Mononuclear cell (primary cell): ENCODE measurements at regions not wholly inside any gene's neighbourhood (a gene's known extent, or its start where the extent isn't known, plus 50 kb on each side); places are given as distances from the start of the nearest gene placed in this dataset.

ENCODE experiments used
- H3K27me3 ChIP-seq: 2 replicates; pipeline ENCODE4 v1.6.0; 2011; ENCODE audit warnings: low read length, control low read depth; ENCODE audit not compliant: insufficient read depth
- H3K4me1 ChIP-seq: 2 replicates; pipeline ENCODE4 v1.5.1; 2011; ENCODE audit warnings: mild to moderate bottlenecking, low read length, control low read depth; ENCODE audit not compliant: insufficient read depth
- H3K4me3 ChIP-seq: 2 replicates; pipeline ENCODE4 v1.5.1; 2011; ENCODE audit warnings: mild to moderate bottlenecking, low read length, moderate library complexity
- H3K9me3 ChIP-seq: 2 replicates; pipeline ENCODE4 v1.5.1; 2011; ENCODE audit warnings: low read depth, mild to moderate bottlenecking, control low read depth, low read length

DNA sequence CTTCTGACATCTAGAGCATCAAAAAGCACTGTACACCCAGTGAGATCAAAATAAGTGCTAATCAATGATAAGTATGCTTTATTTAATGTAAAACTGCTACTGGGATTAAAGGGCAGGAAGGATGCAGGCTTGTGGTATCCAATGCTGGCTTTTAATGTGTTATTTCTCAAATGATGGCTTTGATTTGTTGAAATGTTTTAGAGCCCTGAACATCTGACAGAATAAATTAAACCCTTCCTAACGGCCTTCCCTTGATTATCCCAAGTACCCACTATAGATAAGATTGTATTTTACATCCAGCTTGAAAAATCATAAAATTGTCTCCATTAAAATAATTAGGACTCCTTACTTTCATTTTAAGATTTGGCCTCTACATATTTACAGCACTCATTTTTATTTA lies 382.9 kb downstream of the HNRNPD start:
- Histone ChIP-seq H3K9me3 (no peaks in the 10 kb centered on the region), H3K27me3 (no peaks in the 10 kb centered on the region), H3K4me3 (no peak overlapping the region), H3K4me1 (no peaks in the 10 kb centered on the region)

DNA sequence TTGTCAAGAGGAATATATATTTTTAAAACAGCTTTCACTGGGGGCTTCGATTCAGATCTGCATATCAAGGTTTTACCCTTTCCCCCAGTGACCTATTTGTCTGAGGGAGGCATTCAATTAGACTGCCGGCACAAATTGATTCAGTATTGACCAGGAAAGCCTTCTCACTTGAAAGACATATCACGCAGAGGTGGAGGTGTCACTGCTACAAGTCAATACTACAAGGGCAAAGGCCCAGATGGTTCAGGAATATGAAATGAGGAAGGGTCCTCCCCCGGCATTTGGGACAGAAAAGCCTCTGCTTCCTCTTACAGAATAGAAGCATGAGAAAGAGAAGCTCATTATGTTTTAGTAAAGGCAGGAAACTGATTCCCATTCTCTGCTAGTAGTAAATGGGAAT lies 383.6 kb downstream of the HNRNPD start:
- Histone ChIP-seq H3K9me3 (no peaks in the 10 kb centered on the region), H3K27me3 (no peaks in the 10 kb centered on the region), H3K4me3 (no peak overlapping the region), H3K4me1 (no peaks in the 10 kb centered on the region)

- Histone ChIP-seq H3K4me3 (no peak overlapping the region), H3K27me3 (no peaks in the 10 kb centered on the region), H3K9me3 (no peaks in the 10 kb centered on the region), H3K4me1 (no peaks in the 10 kb centered on the region)
Observed at GRCh38 chr4:81989202-81989601, 384.6 kb downstream of the HNRNPD start.

GRCh38 chr4:81988178-81988577 lies 385.6 kb downstream of the HNRNPD start:
- no peaks in the 10 kb centered on the region for H3K27me3 ChIP-seq
- H3K4me1 ChIP-seq = no peaks in the 10 kb centered on the region
- H3K9me3 ChIP-seq = no peaks in the 10 kb centered on the region
- no peak overlapping the region for H3K4me3 ChIP-seq

GRCh38 chr4:81984746-81985145 lies 389.0 kb downstream of the HNRNPD start:
- no peaks in the 10 kb centered on the region for H3K27me3 ChIP-seq
- no peak overlapping the region for H3K4me3 ChIP-seq
- H3K4me1 ChIP-seq = no peaks in the 10 kb centered on the region
- H3K9me3 ChIP-seq = no peaks in the 10 kb centered on the region

DNA sequence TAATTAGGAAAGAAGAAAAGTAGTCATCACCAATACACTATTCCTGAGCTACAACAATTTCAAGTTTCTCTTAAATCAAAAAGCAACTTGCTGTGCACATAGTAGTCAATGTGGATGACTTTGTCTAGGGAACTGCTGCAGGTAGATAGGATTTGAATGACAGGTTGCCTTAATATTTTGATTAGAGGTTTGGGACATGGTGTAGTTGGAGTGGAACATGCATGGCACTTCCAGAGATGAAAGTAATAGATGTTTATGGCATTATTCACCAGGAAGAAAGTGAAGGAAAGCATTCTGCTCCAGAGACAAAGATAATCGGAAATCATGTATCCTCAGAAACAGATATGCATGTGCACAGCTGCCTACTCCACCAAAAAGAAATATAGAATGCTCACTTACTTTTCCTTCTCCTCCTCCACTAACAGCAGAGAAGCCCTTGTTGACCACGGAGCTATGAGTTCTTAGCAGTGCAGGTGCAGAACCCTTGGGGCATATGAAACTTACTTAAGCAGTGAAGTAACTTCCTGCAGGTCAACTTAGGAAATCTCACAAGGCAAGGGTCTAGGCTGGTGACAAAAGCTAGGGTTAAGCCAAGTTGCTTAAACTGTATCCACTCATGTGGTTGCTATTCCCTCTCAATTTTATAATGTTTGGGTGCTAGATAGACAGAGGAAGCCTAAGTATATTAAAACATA lies 390.8 kb downstream of the HNRNPD start:
- Histone ChIP-seq H3K4me3 (no peak overlapping the region), H3K9me3 (no peaks in the 10 kb centered on the region), H3K27me3 (no peaks in the 10 kb centered on the region), H3K4me1 (no peaks in the 10 kb centered on the region)

DNA sequence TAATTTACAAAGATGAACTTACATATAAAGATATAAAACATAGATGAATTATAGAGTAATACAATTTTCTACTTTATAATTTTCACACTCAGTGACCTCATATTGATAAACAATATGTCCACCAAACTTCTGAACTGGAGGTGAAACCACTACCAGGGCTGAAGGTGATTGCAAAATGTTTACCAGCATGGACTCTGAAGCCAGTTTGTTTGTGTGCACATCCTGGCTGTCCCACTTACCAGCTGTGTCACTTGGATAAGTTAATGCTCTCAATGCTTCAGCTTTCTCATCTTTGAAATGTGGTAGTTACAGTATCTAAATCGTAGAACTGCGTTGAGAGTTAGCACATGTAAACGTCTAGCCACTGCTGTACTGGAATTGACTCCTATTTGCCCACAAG lies 392.6 kb downstream of the HNRNPD start:
- H3K4me3 ChIP-seq = no peak overlapping the region
- H3K4me1 ChIP-seq = no peaks in the 10 kb centered on the region
- H3K27me3 ChIP-seq = no peaks in the 10 kb centered on the region
- no peaks in the 10 kb centered on the region for H3K9me3 ChIP-seq

DNA sequence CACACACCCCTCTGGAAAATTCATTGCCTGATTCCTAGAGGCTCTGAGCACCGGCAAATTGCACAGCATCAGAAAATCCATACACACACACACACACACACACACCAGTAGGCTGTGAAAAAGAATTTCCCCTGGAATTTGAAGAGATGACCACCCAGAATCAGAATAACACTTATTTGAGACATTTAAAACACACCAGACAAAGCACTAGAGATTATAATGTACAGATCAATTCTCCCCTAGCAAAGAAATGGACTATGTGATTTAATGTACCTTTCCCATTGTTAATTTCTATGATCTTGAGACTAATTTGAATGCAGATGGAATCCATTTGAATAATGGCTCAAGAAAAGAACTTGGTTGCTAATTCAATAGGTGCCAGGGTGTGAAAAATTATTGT lies 399.3 kb downstream of the HNRNPD start:
- no peaks in the 10 kb centered on the region for H3K27me3 ChIP-seq
- no peaks in the 10 kb centered on the region for H3K4me1 ChIP-seq
- H3K4me3 ChIP-seq = no peak overlapping the region
- H3K9me3 ChIP-seq = no peaks in the 10 kb centered on the region

DNA sequence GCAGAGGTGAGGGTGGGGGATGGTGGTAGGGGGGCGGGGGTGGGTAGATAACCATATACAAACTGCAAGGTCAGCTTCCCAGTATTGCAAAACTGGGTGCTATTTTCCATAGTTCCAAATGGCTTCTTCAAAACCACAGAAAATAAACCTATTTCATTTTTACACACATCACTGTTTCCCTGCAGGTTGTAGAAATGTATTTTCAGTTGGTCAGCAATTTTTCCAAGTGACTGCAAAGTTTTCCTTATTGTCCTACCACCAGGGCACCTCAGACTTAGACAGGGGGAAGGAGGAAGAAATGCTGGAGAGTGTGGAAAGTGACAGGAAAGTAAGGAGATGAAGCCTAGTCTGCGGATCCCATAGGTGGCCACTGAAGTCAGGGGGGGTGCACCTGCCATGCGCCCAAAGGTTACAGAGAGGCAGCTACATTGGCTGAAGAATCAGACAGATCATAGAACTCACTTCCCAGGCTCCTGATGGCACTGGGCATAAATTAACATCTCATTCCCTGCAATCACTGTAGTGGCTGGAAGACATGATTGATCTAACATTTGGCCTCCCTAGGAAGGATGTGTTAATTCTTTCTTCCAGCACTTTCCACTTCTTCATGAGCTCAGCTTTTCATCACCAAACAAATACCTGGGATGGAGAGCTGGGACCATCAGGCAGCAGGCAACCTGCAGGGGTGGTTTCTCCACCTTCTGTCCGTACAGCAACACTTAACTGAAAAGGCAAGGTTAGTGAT lies 402.0 kb downstream of the HNRNPD start:
- Histone ChIP-seq H3K4me3 (no peak overlapping the region), H3K4me1 (no peaks in the 10 kb centered on the region), H3K9me3 (no peaks in the 10 kb centered on the region), H3K27me3 (no peaks in the 10 kb centered on the region)

GRCh38 chr4:81971061-81971460 lies 402.7 kb downstream of the HNRNPD start:
- H3K9me3 ChIP-seq = no peaks in the 10 kb centered on the region
- no peak overlapping the region for H3K4me3 ChIP-seq
- no peaks in the 10 kb centered on the region for H3K4me1 ChIP-seq
- no peaks in the 10 kb centered on the region for H3K27me3 ChIP-seq

DNA sequence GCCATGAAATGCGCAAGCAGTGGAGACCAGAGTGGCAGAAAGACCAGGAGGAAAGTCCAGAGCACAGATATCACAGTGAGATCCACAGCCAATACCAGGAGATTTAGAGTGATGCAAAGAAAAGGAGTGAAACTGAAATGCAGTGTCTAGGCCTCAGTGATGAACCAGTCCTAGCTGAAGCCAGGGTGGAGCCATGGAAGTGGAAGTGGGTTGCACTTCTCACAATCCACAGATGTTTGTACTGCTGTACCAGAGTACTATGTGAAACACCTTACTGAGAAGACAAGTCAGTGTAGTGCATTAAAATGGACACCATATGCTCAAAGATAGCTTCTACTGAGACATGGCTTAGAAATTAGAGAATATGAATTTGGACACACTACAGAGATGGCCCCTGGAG lies 403.3 kb downstream of the HNRNPD start:
- H3K27me3 ChIP-seq = no peaks in the 10 kb centered on the region
- no peaks in the 10 kb centered on the region for H3K4me1 ChIP-seq
- no peaks in the 10 kb centered on the region for H3K9me3 ChIP-seq
- H3K4me3 ChIP-seq = no peak overlapping the region

- no peaks in the 10 kb centered on the region for H3K27me3 ChIP-seq
- H3K4me3 ChIP-seq = no peak overlapping the region
- H3K9me3 ChIP-seq = no peaks in the 10 kb centered on the region
- H3K4me1 ChIP-seq = no peaks in the 10 kb centered on the region
Observed at GRCh38 chr4:81966676-81967075, 407.1 kb downstream of the HNRNPD start.

DNA sequence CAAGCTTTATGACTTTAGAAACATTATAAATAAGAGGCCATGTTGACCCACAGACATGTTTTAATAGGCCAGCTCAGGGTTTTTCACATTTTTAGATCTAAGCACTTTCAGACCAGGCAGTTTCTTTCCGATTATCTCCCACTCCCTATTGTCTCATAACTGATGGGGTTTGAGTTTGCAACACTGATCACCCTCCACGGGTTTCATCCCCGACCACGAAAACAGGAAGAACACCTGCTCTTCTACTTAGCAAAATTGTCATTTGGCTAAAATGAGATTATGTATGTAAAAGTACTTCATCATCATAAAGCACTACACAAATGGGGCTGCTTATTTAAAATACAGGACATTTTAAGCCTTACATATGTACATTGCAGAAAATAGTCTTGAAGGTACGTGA lies 407.9 kb downstream of the HNRNPD start:
- Histone ChIP-seq H3K4me1 (no peaks in the 10 kb centered on the region), H3K27me3 (no peaks in the 10 kb centered on the region), H3K4me3 (no peak overlapping the region), H3K9me3 (no peaks in the 10 kb centered on the region)

DNA sequence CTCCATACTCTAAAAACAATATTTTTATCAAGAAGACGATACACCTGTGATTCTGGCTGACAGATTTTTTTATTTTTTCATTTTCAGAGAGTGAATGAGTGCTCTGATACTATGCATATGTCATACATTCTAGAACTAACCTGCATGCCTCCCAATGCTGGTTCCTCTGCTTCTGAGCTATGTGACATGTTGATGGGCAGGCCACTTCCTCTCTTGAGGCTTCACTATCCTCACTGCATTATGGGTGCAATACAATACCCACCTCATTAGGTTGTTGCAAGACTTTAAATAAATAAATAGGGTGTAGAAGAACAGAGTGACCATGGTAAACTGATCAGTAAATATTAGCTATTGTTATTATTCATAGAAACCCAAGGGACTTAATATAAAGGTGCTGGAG lies 408.3 kb downstream of the HNRNPD start:
- no peaks in the 10 kb centered on the region for H3K4me1 ChIP-seq
- no peaks in the 10 kb centered on the region for H3K27me3 ChIP-seq
- H3K4me3 ChIP-seq = no peak overlapping the region
- H3K9me3 ChIP-seq = no peaks in the 10 kb centered on the region

GRCh38 chr4:81963763-81964020 lies 410.1 kb downstream of the HNRNPD start:
- no peaks in the 10 kb centered on the region for H3K4me1 ChIP-seq
- no peaks in the 10 kb centered on the region for H3K27me3 ChIP-seq
- H3K4me3 ChIP-seq = no peak overlapping the region
- no peaks in the 10 kb centered on the region for H3K9me3 ChIP-seq

- H3K9me3 ChIP-seq = no peaks in the 10 kb centered on the region
- H3K4me1 ChIP-seq = no peaks in the 10 kb centered on the region
Observed at GRCh38 chr4:81963015-81963762, 410.6 kb downstream of the HNRNPD start.

More at GRCh38 chr4:81963015-81963762, 410.6 kb downstream of the HNRNPD start:
- Histone ChIP-seq H3K4me3 (no peak overlapping the region), H3K27me3 (no peaks in the 10 kb centered on the region)
